ENCODE measurements at regions not wholly inside any gene's neighbourhood (a gene's known extent, or its start where the extent isn't known, plus 50 kb on each side); places are given as distances from the start of the nearest gene placed in this dataset.

- Mint-ChIP-seq H3K27me3 (ENCODE audit: low read depth) (no peaks in the 10 kb centered on the region), H3K27ac (no peak overlapping the region), H3K9me3 (no peaks in the 10 kb centered on the region), H3K4me1 (peaks cover 6 to 8% of the 10 kb centered on the region in 2 experiments; a peak in 1 of 4 replicates), H3K4me3 (no peak overlapping the region), H3K36me3 (ENCODE audit: insufficient read depth in 1 of 3, low read depth in 3 of 3) (no peaks in the 10 kb centered on the region)
- no peak overlapping the region for H3K18ac ChIP-seq (ENCODE audit: insufficient read length, low read depth, low read length)
- H2AK5ac ChIP-seq (ENCODE audit: insufficient read length, low read length): no peak overlapping the region
- no peaks in the 10 kb centered on the region for H3K27me3 ChIP-seq (ENCODE audit: insufficient read depth, low read length)
- H2AFZ ChIP-seq (ENCODE audit: low read length): no peak overlapping the region
- H2BK15ac ChIP-seq (ENCODE audit: low read depth, low read length): no peak overlapping the region
- TF ChIP-seq CTCF (conservative IDR thresholded peaks at IDR 0.05): no peak
- WGBS (ENCODE audit: extremely low coverage, insufficient read length, low lambda C conversion rate): no CpG with 5 or more reads among the region's 1 CpG
- no peak overlapping the region for H4K91ac ChIP-seq (ENCODE audit: insufficient read length, low read depth, low read length)
- H3K27ac ChIP-seq (ENCODE audit: insufficient read length, low read depth, low read length): no peak overlapping the region
- no peak overlapping the region for H4K5ac ChIP-seq (ENCODE audit: insufficient read length, low read depth, low read length)
- no peaks in the 10 kb centered on the region for H3K79me1 ChIP-seq (ENCODE audit: insufficient read depth, low read depth, low read length, poor library complexity, severe bottlenecking)
- no peak overlapping the region for H3K4me2 ChIP-seq (ENCODE audit: insufficient read depth, insufficient read length, low read length)
- H2BK5ac ChIP-seq (ENCODE audit: insufficient read length, low read length): no peak overlapping the region
- no peak overlapping the region for H3K14ac ChIP-seq (ENCODE audit: insufficient read depth, low read length)
- H3K23ac ChIP-seq (ENCODE audit: insufficient read length, low read depth, low read length): no peak overlapping the region
- no peaks in the 10 kb centered on the region for H3K79me2 ChIP-seq (ENCODE audit: insufficient read depth, low read length)
- H3K4ac ChIP-seq (ENCODE audit: low read depth, low read length): no peak overlapping the region
- no peak overlapping the region for H3T11ph ChIP-seq (ENCODE audit: low read length)
- no peak overlapping the region for H2BK120ac ChIP-seq (ENCODE audit: low read depth, low read length, poor library complexity, severe bottlenecking)
- H2BK12ac ChIP-seq (ENCODE audit: insufficient read length, low read depth, low read length): no peak overlapping the region
- no peaks in the 10 kb centered on the region for H3K23me2 ChIP-seq (ENCODE audit: insufficient read length, low read depth, low read length, poor library complexity, severe bottlenecking)
- DNase-seq: no peak
- no peak overlapping the region for H2BK20ac ChIP-seq (ENCODE audit: low read depth, low read length, poor library complexity, severe bottlenecking)
- H3K56ac ChIP-seq (ENCODE audit: insufficient read length, low read depth, low read length): no peak overlapping the region
- H3K4me1 ChIP-seq (ENCODE audit: insufficient read depth, low read length): no peaks in the 10 kb centered on the region; the same call in 1 of the 2 replicates
- H4K20me1 ChIP-seq (ENCODE audit: control insufficient read depth, insufficient read depth, insufficient read length): no peaks in the 10 kb centered on the region
- H4K8ac ChIP-seq (replicated peaks; ENCODE audit: insufficient read length, low read depth, low read length): no peak overlapping the region
- H3K9ac ChIP-seq (ENCODE audit: extremely low read depth, insufficient read length, low read length): no peak overlapping the region
- no peaks in the 10 kb centered on the region for H3K9me3 ChIP-seq (ENCODE audit: control insufficient read depth, low read depth, low read length)
These were observed 713.4 kb downstream of the TBC1D32 start for GRCh38 chr6:120620900-120621299.

Measured in H9 (cell line).